H9 (cell line): ENCODE measurements at regions not wholly inside any gene's neighbourhood (a gene's known extent, or its start where the extent isn't known, plus 50 kb on each side); places are given as distances from the start of the nearest gene placed in this dataset.

Experiments used
- DNase-seq: peaks from one replicate; pipeline ENCODE4 v3.0.0-alpha.2; 2017
- H2AFZ ChIP-seq: one replicate; pipeline ENCODE4 v1.6.1; 2013; ENCODE audit warnings: mild to moderate bottlenecking, low read length, control low read depth, moderate library complexity
- H2AK5ac ChIP-seq: 2 replicates; pipeline ENCODE4 v1.6.1; 2013; ENCODE audit warnings: low read length, control low read depth, mixed read lengths; ENCODE audit not compliant: insufficient read length
- H2BK120ac ChIP-seq: one replicate; pipeline ENCODE4 v1.6.1; 2013; ENCODE audit warnings: low read depth, mild to moderate bottlenecking, low read length, control low read depth, inconsistent platforms; ENCODE audit not compliant: poor library complexity, severe bottlenecking
- H2BK12ac ChIP-seq: 2 replicates; pipeline ENCODE4 v1.6.1; 2013; ENCODE audit warnings: low read length, control low read depth, mixed read lengths, low read depth; ENCODE audit not compliant: insufficient read length
- H2BK15ac ChIP-seq: 2 replicates; pipeline ENCODE4 v1.6.1; 2013; ENCODE audit warnings: low read depth, low read length, control low read depth
- H2BK20ac ChIP-seq: one replicate; pipeline ENCODE4 v1.6.1; 2013; ENCODE audit warnings: low read depth, mild to moderate bottlenecking, low read length, control low read depth, inconsistent platforms; ENCODE audit not compliant: poor library complexity, severe bottlenecking
- H2BK5ac ChIP-seq: 2 replicates; pipeline ENCODE4 v1.6.1; 2013; ENCODE audit warnings: low read length, control low read depth, mixed read lengths; ENCODE audit not compliant: insufficient read length
- H3K14ac ChIP-seq: 2 replicates; pipeline ENCODE4 v1.6.1; 2013; ENCODE audit warnings: low read length, control low read depth; ENCODE audit not compliant: insufficient read depth
- H3K18ac ChIP-seq: 2 replicates; pipeline ENCODE4 v1.6.1; 2013; ENCODE audit warnings: low read depth, mild to moderate bottlenecking, mixed read lengths, low read length, control low read depth; ENCODE audit not compliant: insufficient read length
- H3K23ac ChIP-seq: 2 replicates; pipeline ENCODE4 v1.6.1; 2013; ENCODE audit warnings: low read length, control low read depth, mixed read lengths, low read depth; ENCODE audit not compliant: insufficient read length
- H3K23me2 ChIP-seq: 2 replicates; pipeline ENCODE4 v1.6.1; 2013; ENCODE audit warnings: low read depth, mild to moderate bottlenecking, mixed read lengths, low read length, control low read depth; ENCODE audit not compliant: insufficient read length, poor library complexity, severe bottlenecking
- H3K27ac ChIP-seq: 2 replicates; pipeline ENCODE4 v1.5.1; 2013; ENCODE audit warnings: low read length, control low read depth, mixed read lengths, low read depth; ENCODE audit not compliant: insufficient read length
- H3K27me3 ChIP-seq: 2 replicates; pipeline ENCODE4 v1.6.1; 2013; ENCODE audit warnings: low read length, control low read depth, inconsistent platforms; ENCODE audit not compliant: insufficient read depth
- H3K4ac ChIP-seq: 2 replicates; pipeline ENCODE4 v1.6.1; 2013; ENCODE audit warnings: low read depth, mild to moderate bottlenecking, control low read depth, inconsistent platforms, low read length, moderate library complexity
- H3K4me1 ChIP-seq: 2 replicates; pipeline ENCODE4 v1.6.1; 2013; ENCODE audit warnings: low read length, control low read depth, inconsistent platforms; ENCODE audit not compliant: insufficient read depth
- H3K4me2 ChIP-seq: 2 replicates; pipeline ENCODE4 v1.6.1; 2013; ENCODE audit warnings: low read length, control low read depth, mixed read lengths; ENCODE audit not compliant: insufficient read length, insufficient read depth
- H3K56ac ChIP-seq: 2 replicates; pipeline ENCODE4 v1.6.1; 2013; ENCODE audit warnings: low read depth, mild to moderate bottlenecking, mixed read lengths, low read length, control low read depth; ENCODE audit not compliant: insufficient read length
- H3K79me1 ChIP-seq: 2 replicates; pipeline ENCODE4 v1.6.1; 2013; ENCODE audit warnings: low read depth, mild to moderate bottlenecking, moderate library complexity, low read length, control low read depth, inconsistent platforms; ENCODE audit not compliant: insufficient read depth, poor library complexity, severe bottlenecking
- H3K79me2 ChIP-seq: 2 replicates; pipeline ENCODE4 v1.6.1; 2013; ENCODE audit warnings: low read length, control low read depth, inconsistent platforms; ENCODE audit not compliant: insufficient read depth
- H3K9ac ChIP-seq: 2 replicates; pipeline ENCODE4 v1.6.1; 2013; ENCODE audit warnings: low read length, control low read depth, mixed read lengths; ENCODE audit not compliant: insufficient read length; ENCODE audit errors: extremely low read depth
- H3K9me3 ChIP-seq: one replicate; pipeline ENCODE4 v1.6.1; 2013; ENCODE audit warnings: low read depth, low read length, inconsistent platforms; ENCODE audit not compliant: control insufficient read depth
- H3T11ph ChIP-seq: one replicate; pipeline ENCODE4 v1.6.1; 2013; ENCODE audit warnings: mild to moderate bottlenecking, low read length, control low read depth, inconsistent platforms
- H4K20me1 ChIP-seq: one replicate; pipeline ENCODE4 v1.6.1; 2013; ENCODE audit not compliant: control insufficient read depth, insufficient read length, insufficient read depth
- H4K5ac ChIP-seq: 2 replicates; pipeline ENCODE4 v1.6.1; 2013; ENCODE audit warnings: low read depth, mild to moderate bottlenecking, mixed read lengths, low read length, control low read depth; ENCODE audit not compliant: insufficient read length
- H4K8ac ChIP-seq: replicated peaks from 2 replicates; pipeline ENCODE4 v1.6.1; 2013; ENCODE audit warnings: low read length, control low read depth, mixed read lengths, low read depth; ENCODE audit not compliant: insufficient read length
- H4K91ac ChIP-seq: 2 replicates; pipeline ENCODE4 v1.6.1; 2013; ENCODE audit warnings: low read depth, mild to moderate bottlenecking, moderate library complexity, mixed read lengths, low read length, control low read depth; ENCODE audit not compliant: insufficient read length
- H3K27ac Mint-ChIP-seq, 3 experiments: 2 replicates in 2 of 3; 3 replicates in 1 of 3; pipeline ENCODE4 v1.8.0; 2020 to 2021; ENCODE audit warnings: mixed read lengths in 3 of 3, mild to moderate bottlenecking in 1 of 3, moderate library complexity in 1 of 3
- H3K27me3 Mint-ChIP-seq: 2 replicates; pipeline ENCODE4 v1.8.0; 2021; ENCODE audit warnings: low read depth, mild to moderate bottlenecking, moderate library complexity, mixed read lengths
- H3K36me3 Mint-ChIP-seq, 3 experiments: 2 replicates in 2 of 3; 3 replicates in 1 of 3; pipeline ENCODE4 v1.8.0; 2020 to 2021; ENCODE audit warnings: low read depth in 3 of 3, mixed read lengths in 3 of 3; ENCODE audit not compliant: insufficient read depth in 1 of 3
- H3K4me1 Mint-ChIP-seq, 2 experiments: 2 replicates each; pipeline ENCODE4 v1.8.0; 2020; ENCODE audit warnings: mixed read lengths in 2 of 2
- H3K4me3 Mint-ChIP-seq, 2 experiments: 2 replicates in 1 of 2; 3 replicates in 1 of 2; pipeline ENCODE4 v1.8.0; 2020 to 2021; ENCODE audit warnings: mild to moderate bottlenecking in 2 of 2, mixed read lengths in 2 of 2, moderate library complexity in 1 of 2
- H3K9me3 Mint-ChIP-seq, 2 experiments: 2 replicates in 1 of 2; 3 replicates in 1 of 2; pipeline ENCODE4 v1.8.0; 2020; ENCODE audit warnings: mild to moderate bottlenecking in 2 of 2, mixed read lengths in 2 of 2, moderate library complexity in 1 of 2
- WGBS: extraction: QIAGEN DNeasy Blood & Tissue Kit; methylation state at CpG from one replicate; pipeline ENCODE4 v1.1.7; 2013; ENCODE audit warnings: missing lambda C conversion rate, low lambda C conversion rate, mixed read lengths; ENCODE audit not compliant: insufficient read length; ENCODE audit errors: extremely low coverage; 5-methylcytosine and 5-hydroxymethylcytosine counted together
- TF ChIP-seq, protein P1 (sequence below): fragments of 200-600 bp; sonication (generic); conservative IDR thresholded peaks from 3 replicates; pipeline ENCODE4 v1.8.0; 2021; ENCODE audit warnings: antibody characterized with exemption, mild to moderate bottlenecking

DNA sequence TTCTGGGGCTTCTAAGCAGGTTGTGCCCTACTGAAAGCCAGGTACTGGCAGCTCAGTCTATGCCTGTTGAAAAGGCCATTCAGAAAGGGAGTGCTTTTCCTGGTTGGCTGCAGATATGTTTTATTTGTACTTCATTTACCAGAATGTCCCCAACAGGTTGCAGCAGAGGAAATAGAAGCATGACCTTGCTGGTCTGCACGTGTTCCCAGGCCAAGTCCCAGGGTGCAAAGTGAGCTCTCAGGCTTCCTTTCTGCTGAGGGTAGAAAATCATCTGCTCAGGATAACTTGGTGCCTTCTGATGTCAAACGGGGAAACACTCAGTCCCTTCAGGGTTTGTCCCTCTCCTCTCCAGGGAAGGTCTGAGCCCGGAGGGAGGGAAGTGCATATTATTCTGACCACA is 356.4 kb downstream of the BCL11B start:
- Mint-ChIP-seq H3K36me3 (no peaks in the 10 kb centered on the region), H3K9me3 (no peaks in the 10 kb centered on the region), H3K27ac (no peak overlapping the region), H3K4me3 (no peak overlapping the region), H3K27me3 (peaks cover 3% of the 10 kb centered on the region), H3K4me1 (peaks cover 14 to 24% of the 10 kb centered on the region in 2 experiments)
- Histone ChIP-seq H3K23ac (no peak overlapping the region), H2BK20ac (no peak overlapping the region), H3T11ph (no peak overlapping the region), H3K56ac (no peak overlapping the region), H2BK12ac (no peak overlapping the region), H3K27ac (no peak overlapping the region), H4K5ac (no peak overlapping the region), H3K4me1 (no peaks in the 10 kb centered on the region; the same call in 1 of the 2 replicates), H2AFZ (no peak overlapping the region), H3K14ac (no peak overlapping the region), H3K18ac (no peak overlapping the region), H2BK15ac (no peak overlapping the region), H3K79me1 (no peaks in the 10 kb centered on the region), H2BK120ac (no peak overlapping the region), H4K8ac (no peak overlapping the region), H2BK5ac (no peak overlapping the region), H2AK5ac (no peak overlapping the region), H3K9ac (no peak overlapping the region), H3K79me2 (no peaks in the 10 kb centered on the region), H3K9me3 (no peaks in the 10 kb centered on the region), H3K23me2 (no peaks in the 10 kb centered on the region), H4K20me1 (no peaks in the 10 kb centered on the region), H3K27me3 (no peaks in the 10 kb centered on the region), H4K91ac (no peak overlapping the region), H3K4ac (no peak overlapping the region), H3K4me2 (no peak overlapping the region)
- TF ChIP-seq, protein P1, sequence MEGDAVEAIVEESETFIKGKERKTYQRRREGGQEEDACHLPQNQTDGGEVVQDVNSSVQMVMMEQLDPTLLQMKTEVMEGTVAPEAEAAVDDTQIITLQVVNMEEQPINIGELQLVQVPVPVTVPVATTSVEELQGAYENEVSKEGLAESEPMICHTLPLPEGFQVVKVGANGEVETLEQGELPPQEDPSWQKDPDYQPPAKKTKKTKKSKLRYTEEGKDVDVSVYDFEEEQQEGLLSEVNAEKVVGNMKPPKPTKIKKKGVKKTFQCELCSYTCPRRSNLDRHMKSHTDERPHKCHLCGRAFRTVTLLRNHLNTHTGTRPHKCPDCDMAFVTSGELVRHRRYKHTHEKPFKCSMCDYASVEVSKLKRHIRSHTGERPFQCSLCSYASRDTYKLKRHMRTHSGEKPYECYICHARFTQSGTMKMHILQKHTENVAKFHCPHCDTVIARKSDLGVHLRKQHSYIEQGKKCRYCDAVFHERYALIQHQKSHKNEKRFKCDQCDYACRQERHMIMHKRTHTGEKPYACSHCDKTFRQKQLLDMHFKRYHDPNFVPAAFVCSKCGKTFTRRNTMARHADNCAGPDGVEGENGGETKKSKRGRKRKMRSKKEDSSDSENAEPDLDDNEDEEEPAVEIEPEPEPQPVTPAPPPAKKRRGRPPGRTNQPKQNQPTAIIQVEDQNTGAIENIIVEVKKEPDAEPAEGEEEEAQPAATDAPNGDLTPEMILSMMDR: no peak
- no peak for DNase-seq
- no CpG with 5 or more reads among the region's 3 CpGs for WGBS
